Breast epithelium (tissue), 3 donors: ENCODE measurements at regions not wholly inside any gene's neighbourhood (a gene's known extent, or its start where the extent isn't known, plus 50 kb on each side); places are given as distances from the start of the nearest gene placed in this dataset.

Experiments used
- CTCF ChIP-seq, 3 donors: fragments of 450-650 bp; IDR thresholded peaks; one replicate each; pipeline ENCODE4 v1.5.1; 2016 to 2017; ENCODE audit warnings: antibody characterized with exemption in 3 of 3, mild to moderate bottlenecking in 3 of 3, moderate library complexity in 3 of 3
- POLR2A ChIP-seq: fragments of 450-650 bp; IDR thresholded peaks from one replicate; pipeline ENCODE4 v1.6.1; 2016; ENCODE audit warnings: antibody characterized with exemption, mild to moderate bottlenecking, moderate library complexity

- TF ChIP-seq CTCF (IDR thresholded peaks at IDR 0.05) = no peak
- TF ChIP-seq POLR2A = no peak
These were observed 153.0 kb upstream of the CIBAR2 start for GRCh38 chr16:85265161-85265784.
